Nephron progenitor cell (in vitro differentiated cells): ENCODE measurements at regions not wholly inside any gene's neighbourhood (a gene's known extent, or its start where the extent isn't known, plus 50 kb on each side); places are given as distances from the start of the nearest gene placed in this dataset.

Experiments
- DNase-seq: peaks from one replicate; pipeline ENCODE4 v3.0.0; 2021
- H3K27ac Mint-ChIP-seq: 2 replicates; pipeline ENCODE4 v1.8.0; 2021; ENCODE audit warnings: mild to moderate bottlenecking, moderate library complexity, mixed read lengths
- H3K27me3 Mint-ChIP-seq: 2 replicates; pipeline ENCODE4 v1.8.0; 2021; ENCODE audit warnings: mild to moderate bottlenecking, low read depth, mixed read lengths; ENCODE audit not compliant: poor library complexity
- H3K36me3 Mint-ChIP-seq: 2 replicates; pipeline ENCODE4 v1.8.0; 2021; ENCODE audit warnings: low read depth, mixed read lengths
- H3K4me1 Mint-ChIP-seq: 2 replicates; pipeline ENCODE4 v1.8.0; 2021; ENCODE audit warnings: mixed read lengths
- H3K4me3 Mint-ChIP-seq: 2 replicates; pipeline ENCODE4 v1.8.0; 2021; ENCODE audit warnings: mild to moderate bottlenecking, moderate library complexity, mixed read lengths
- H3K9me3 Mint-ChIP-seq: 2 replicates; pipeline ENCODE4 v1.8.0; 2021; ENCODE audit warnings: mild to moderate bottlenecking, moderate library complexity, mixed read lengths
- TF ChIP-seq, protein P1 (sequence below): fragments of 200-600 bp; sonication (generic); IDR thresholded peaks from 2 replicates; pipeline ENCODE4 v1.5.0; 2021; ENCODE audit warnings: antibody characterized with exemption

DNA sequence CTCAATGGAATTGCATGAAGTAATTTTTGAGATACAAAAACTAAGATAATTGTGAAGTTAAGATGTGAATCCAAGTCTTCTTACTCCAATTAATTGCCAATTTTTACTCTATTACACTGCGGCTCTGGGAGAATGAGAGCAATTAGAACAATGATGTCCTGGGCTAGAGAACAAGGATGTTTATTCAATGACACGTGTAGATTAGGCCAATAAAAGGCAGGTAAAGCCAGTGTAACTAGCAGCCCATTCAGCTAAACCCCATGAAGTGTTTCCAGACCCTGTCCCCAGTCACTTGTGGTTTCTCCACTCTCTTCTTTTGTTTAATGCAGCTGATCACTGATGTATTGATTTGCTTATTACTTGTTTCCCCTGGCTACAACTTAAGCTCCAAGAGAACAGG, 381.1 kb upstream of the ARHGEF26 start:
- Mint-ChIP-seq H3K4me3 (no peak overlapping the region), H3K36me3 (no peaks in the 10 kb centered on the region), H3K9me3 (peaks cover 5% of the 10 kb centered on the region), H3K4me1 (no peaks in the 10 kb centered on the region), H3K27ac (no peak overlapping the region), H3K27me3 (no peaks in the 10 kb centered on the region)
- DNase-seq, result no peak
- TF ChIP-seq, protein P1, sequence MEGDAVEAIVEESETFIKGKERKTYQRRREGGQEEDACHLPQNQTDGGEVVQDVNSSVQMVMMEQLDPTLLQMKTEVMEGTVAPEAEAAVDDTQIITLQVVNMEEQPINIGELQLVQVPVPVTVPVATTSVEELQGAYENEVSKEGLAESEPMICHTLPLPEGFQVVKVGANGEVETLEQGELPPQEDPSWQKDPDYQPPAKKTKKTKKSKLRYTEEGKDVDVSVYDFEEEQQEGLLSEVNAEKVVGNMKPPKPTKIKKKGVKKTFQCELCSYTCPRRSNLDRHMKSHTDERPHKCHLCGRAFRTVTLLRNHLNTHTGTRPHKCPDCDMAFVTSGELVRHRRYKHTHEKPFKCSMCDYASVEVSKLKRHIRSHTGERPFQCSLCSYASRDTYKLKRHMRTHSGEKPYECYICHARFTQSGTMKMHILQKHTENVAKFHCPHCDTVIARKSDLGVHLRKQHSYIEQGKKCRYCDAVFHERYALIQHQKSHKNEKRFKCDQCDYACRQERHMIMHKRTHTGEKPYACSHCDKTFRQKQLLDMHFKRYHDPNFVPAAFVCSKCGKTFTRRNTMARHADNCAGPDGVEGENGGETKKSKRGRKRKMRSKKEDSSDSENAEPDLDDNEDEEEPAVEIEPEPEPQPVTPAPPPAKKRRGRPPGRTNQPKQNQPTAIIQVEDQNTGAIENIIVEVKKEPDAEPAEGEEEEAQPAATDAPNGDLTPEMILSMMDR, result no peak

DNA sequence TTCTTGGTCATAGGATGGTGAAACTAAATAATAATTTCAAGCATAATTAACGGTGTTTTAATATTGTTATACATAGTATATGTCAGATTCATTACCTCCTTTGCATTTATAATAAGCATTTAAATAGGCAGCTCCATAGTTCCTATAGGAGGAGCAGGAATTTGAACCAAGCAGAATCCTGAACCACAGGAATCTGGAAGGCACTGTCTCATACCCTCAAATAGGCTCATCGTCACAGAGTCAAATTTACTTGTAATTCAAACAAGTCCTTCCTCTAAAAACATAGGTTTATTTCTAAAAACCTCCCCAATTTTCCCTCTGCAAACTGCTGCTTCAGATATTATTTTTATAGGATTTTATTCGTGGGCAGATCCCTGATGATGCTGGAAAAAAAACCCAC, 376.3 kb upstream of the ARHGEF26 start:
- TF ChIP-seq, protein P1, result no peak

DNA sequence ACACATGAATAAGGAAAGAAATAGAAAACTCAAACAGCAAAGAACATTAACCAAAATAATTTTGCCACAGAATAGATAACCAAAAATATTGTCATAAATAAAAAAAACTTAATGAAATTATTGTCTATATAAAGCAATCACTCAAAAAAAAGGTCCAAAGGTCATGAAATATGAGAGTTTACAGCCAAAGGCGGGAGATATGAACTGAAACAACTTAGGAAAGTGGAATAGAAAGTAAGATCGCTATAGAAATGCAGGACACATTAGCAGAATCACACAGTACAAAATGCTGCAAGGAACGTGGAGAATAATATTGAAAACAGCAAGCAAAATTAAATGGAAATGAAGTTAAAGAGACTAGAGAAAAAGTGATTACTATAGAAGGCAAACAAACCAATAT, 375.0 kb upstream of the ARHGEF26 start:
- no peaks in the 10 kb centered on the region for H3K36me3 Mint-ChIP-seq
- no peaks in the 10 kb centered on the region for H3K9me3 Mint-ChIP-seq
- no peak overlapping the region for H3K27ac Mint-ChIP-seq
- H3K4me3 Mint-ChIP-seq, result no peak overlapping the region
- H3K27me3 Mint-ChIP-seq, result no peaks in the 10 kb centered on the region
- TF ChIP-seq, protein P1, result no peak
- no peaks in the 10 kb centered on the region for H3K4me1 Mint-ChIP-seq
- no peak for DNase-seq

More for the DNA sequence above, 376.3 kb upstream of the ARHGEF26 start:
- no peak for DNase-seq
- H3K9me3 Mint-ChIP-seq, result no peaks in the 10 kb centered on the region
- no peaks in the 10 kb centered on the region for H3K36me3 Mint-ChIP-seq
- no peaks in the 10 kb centered on the region for H3K4me1 Mint-ChIP-seq
- H3K4me3 Mint-ChIP-seq, result no peak overlapping the region
- H3K27me3 Mint-ChIP-seq, result no peaks in the 10 kb centered on the region
- no peak overlapping the region for H3K27ac Mint-ChIP-seq

DNA sequence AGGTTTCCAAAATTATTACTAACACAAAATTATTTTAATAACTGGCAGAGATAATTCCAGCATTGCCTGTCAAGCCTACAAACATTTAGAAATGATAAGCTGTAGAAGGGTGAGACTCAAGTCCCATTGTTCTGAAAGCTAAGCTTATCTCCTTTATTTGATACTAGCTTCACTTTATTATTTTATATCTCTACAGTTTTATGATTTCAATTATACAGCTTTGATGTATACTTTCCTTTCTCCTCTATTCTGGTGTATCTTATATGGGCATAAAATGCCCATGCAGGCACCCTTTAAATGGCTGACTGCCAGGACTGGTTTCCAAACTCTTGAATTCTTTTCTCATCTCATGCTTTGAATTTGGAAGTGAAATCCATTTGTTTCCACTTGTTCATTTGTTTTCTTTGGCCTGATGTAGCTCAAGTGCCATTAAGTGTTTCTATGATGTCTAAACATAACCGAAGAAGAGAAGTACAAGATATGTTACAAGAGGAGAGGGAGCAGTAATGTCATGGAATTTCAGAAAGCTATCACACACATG, 372.1 kb upstream of the ARHGEF26 start:
- TF ChIP-seq, protein P1, result no peak
- Mint-ChIP-seq H3K36me3 (no peaks in the 10 kb centered on the region), H3K4me3 (no peak overlapping the region), H3K9me3 (no peaks in the 10 kb centered on the region), H3K4me1 (no peaks in the 10 kb centered on the region), H3K27me3 (no peaks in the 10 kb centered on the region), H3K27ac (no peak overlapping the region)
- no peak for DNase-seq

DNA sequence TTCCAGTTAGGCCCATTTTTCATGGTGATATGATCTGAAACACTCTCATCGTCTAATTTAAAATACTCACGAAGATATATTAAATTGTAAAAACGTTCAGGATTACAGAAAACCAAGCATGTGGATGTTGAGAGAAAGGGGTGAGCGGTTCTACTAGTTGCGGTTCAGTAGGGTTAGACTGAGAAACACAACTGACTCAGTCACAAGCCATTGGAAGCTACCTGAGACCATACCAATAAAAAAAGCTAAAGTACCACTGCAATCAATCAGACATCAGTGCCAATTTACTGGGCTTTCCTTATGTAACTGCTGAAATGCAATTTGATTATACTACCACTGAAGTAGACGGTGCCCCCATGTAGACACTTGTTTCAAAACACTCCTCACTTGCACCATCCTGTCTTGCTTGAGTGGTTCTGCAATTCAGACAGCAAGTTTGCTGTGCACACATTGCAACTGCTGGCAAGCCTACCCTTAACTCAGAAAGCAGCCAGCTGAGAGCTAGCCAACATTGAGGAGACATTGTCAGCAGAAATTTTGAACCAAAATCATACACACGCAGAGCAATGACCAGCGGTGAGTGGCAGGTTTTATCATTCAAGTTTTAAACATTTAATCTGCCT, 368.7 kb upstream of the ARHGEF26 start:
- Mint-ChIP-seq H3K27me3 (no peaks in the 10 kb centered on the region), H3K27ac (no peak overlapping the region), H3K4me1 (no peaks in the 10 kb centered on the region), H3K4me3 (no peak overlapping the region), H3K9me3 (no peaks in the 10 kb centered on the region), H3K36me3 (no peaks in the 10 kb centered on the region)
- TF ChIP-seq, protein P1, result no peak
- no peak for DNase-seq

DNA sequence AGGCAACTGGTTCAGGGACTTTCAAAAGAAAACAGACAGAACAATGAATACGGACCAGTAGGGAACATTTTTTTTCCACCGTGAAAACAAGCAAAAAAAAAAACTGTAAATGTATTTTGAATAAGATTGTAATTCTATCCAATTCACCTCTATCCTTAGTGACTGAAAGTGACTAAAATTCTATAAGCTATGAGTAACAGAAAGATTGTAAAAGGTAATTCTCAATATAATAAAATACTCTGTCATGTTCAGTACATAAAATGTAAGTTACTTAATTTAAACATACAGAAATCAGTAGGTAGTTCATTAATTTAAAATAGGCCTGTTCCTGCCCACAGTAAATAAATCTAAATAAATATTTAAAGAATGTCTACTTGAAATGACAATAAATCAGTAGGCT, 368.2 kb upstream of the ARHGEF26 start:
- Mint-ChIP-seq H3K27me3 (no peaks in the 10 kb centered on the region), H3K4me3 (no peak overlapping the region), H3K9me3 (no peaks in the 10 kb centered on the region), H3K27ac (no peak overlapping the region), H3K4me1 (no peaks in the 10 kb centered on the region), H3K36me3 (no peaks in the 10 kb centered on the region)
- no peak for DNase-seq
- TF ChIP-seq, protein P1, result no peak
